CD14-positive monocyte (primary cell): ENCODE measurements at regions not wholly inside any gene's neighbourhood (a gene's known extent, or its start where the extent isn't known, plus 50 kb on each side); places are given as distances from the start of the nearest gene placed in this dataset.

Source experiments
- DNase-seq, 3 donors: peaks; one replicate each; pipeline ENCODE4 v3.0.0-alpha.2; 2011 to 2022
- H2AFZ ChIP-seq: 2 replicates; pipeline ENCODE4 v1.6.0; 2012; ENCODE audit warnings: mild to moderate bottlenecking, low read depth, low read length, inconsistent platforms; ENCODE audit not compliant: insufficient read depth, poor library complexity, severe bottlenecking
- H3K27ac ChIP-seq, 2 donors: 1 replicate in 1 of 2; 2 replicates in 1 of 2; pipeline ENCODE4 v1.5.1; 2012 to 2013; ENCODE audit warnings: low read length in 2 of 2, control low read depth in 1 of 2, inconsistent platforms in 1 of 2, low read depth in 1 of 2, mild to moderate bottlenecking in 1 of 2
- H3K27me3 ChIP-seq, 2 donors: one replicate each; pipeline versions ENCODE4 v1.6.0 to v1.6.1; 2011 to 2013; ENCODE audit warnings: low read length in 2 of 2; ENCODE audit not compliant: control insufficient read depth in 2 of 2, insufficient read depth in 2 of 2
- H3K36me3 ChIP-seq, 2 donors: replicated peaks in 1 of 2; 1 replicate in 1 of 2; 2 replicates in 1 of 2; pipeline versions ENCODE4 v1.5.1 to v1.6.1; 2012 to 2013; ENCODE audit warnings: low read length in 2 of 2, control low read depth in 1 of 2, inconsistent platforms in 1 of 2, mild to moderate bottlenecking in 1 of 2; ENCODE audit not compliant: insufficient read depth in 2 of 2, control insufficient read depth in 1 of 2
- H3K4me1 ChIP-seq, 2 donors: 1 replicate in 1 of 2; 2 replicates in 1 of 2; pipeline versions ENCODE4 v1.5.1 to v1.6.1; 2012 to 2013; ENCODE audit warnings: low read length in 2 of 2, control low read depth in 1 of 2, inconsistent platforms in 1 of 2, mild to moderate bottlenecking in 1 of 2, moderate library complexity in 1 of 2; ENCODE audit not compliant: insufficient read depth in 2 of 2, control insufficient read depth in 1 of 2
- H3K4me2 ChIP-seq: replicated peaks from 2 replicates; pipeline ENCODE3; 2012; ENCODE audit warnings: low read length, moderate library complexity, mild to moderate bottlenecking; ENCODE audit not compliant: poor library complexity, severe bottlenecking; ENCODE audit errors: extremely low read depth
- H3K4me3 ChIP-seq, 3 experiments: fragments of 200-600 bp in 1 of 3; sonication (generic) in 1 of 3; replicated peaks in 1 of 3; 1 replicate in 2 of 3; 2 replicates in 1 of 3; pipeline ENCODE4 v1.5.1; 2011 to 2013; ENCODE audit warnings: low read length in 3 of 3, mild to moderate bottlenecking in 3 of 3, control low read depth in 2 of 3, low read depth in 2 of 3, inconsistent platforms in 1 of 3, moderate library complexity in 1 of 3
- H3K79me2 ChIP-seq: 2 replicates; pipeline ENCODE4 v1.6.0; 2012; ENCODE audit warnings: mild to moderate bottlenecking, control low read depth, inconsistent platforms, low read length, moderate library complexity; ENCODE audit not compliant: insufficient read depth
- H3K9ac ChIP-seq: 2 replicates; pipeline ENCODE4 v1.6.0; 2017; ENCODE audit warnings: low read length, mild to moderate bottlenecking; ENCODE audit not compliant: insufficient read depth, poor library complexity, severe bottlenecking
- H3K9me3 ChIP-seq, 2 donors: replicated peaks in 1 of 2; 1 replicate in 1 of 2; 2 replicates in 1 of 2; pipeline versions ENCODE4 v1.5.1 to v1.6.1; 2012 to 2013; ENCODE audit warnings: low read length in 2 of 2, control low read depth in 1 of 2; ENCODE audit not compliant: control insufficient read depth in 1 of 2, insufficient read depth in 1 of 2
- H4K20me1 ChIP-seq: 2 replicates; pipeline ENCODE4 v1.6.0; 2012; ENCODE audit warnings: mild to moderate bottlenecking, low read length, control low read depth, moderate library complexity; ENCODE audit not compliant: insufficient read depth
- H3K27ac Mint-ChIP-seq, 7 donors: one replicate each; pipeline ENCODE4 v1.8.0; 2020; ENCODE audit warnings: mild to moderate bottlenecking in 7 of 7, mixed read lengths in 7 of 7, moderate library complexity in 6 of 7, inconsistent platforms in 2 of 7
- H3K27me3 Mint-ChIP-seq, 3 donors: one replicate each; pipeline ENCODE4 v1.8.0; 2021 to 2022; ENCODE audit warnings: low read depth in 3 of 3, mild to moderate bottlenecking in 3 of 3, mixed read lengths in 3 of 3, moderate library complexity in 3 of 3, inconsistent platforms in 1 of 3
- H3K36me3 Mint-ChIP-seq, 2 donors: one replicate each; pipeline ENCODE4 v1.8.0; 2020; ENCODE audit warnings: mixed read lengths in 2 of 2, inconsistent platforms in 1 of 2, mild to moderate bottlenecking in 1 of 2
- H3K4me1 Mint-ChIP-seq: one replicate; pipeline ENCODE4 v1.8.0; 2020; ENCODE audit warnings: mild to moderate bottlenecking, mixed read lengths
- H3K4me3 Mint-ChIP-seq, 2 donors: one replicate each; pipeline ENCODE4 v1.8.0; 2020; ENCODE audit warnings: mild to moderate bottlenecking in 2 of 2, mixed read lengths in 2 of 2, moderate library complexity in 1 of 2
- H3K9me3 Mint-ChIP-seq, 7 donors: one replicate each; pipeline ENCODE4 v1.8.0; 2020 to 2022; ENCODE audit warnings: mixed read lengths in 7 of 7, mild to moderate bottlenecking in 6 of 7, moderate library complexity in 6 of 7, inconsistent platforms in 2 of 7
- CTCF ChIP-seq: fragments of 200-600 bp; IDR thresholded peaks from one replicate; pipeline ENCODE4 v1.8.0; 2022; ENCODE audit warnings: antibody characterized with exemption, mild to moderate bottlenecking
- WGBS: methylation state at CpG from one replicate; pipeline ENCODE4 v1.1.5; 2013; ENCODE audit warnings: missing lambda C conversion rate; ENCODE audit not compliant: insufficient coverage; 5-methylcytosine and 5-hydroxymethylcytosine counted together
- intact Hi-C, 2 donors: fragments of 100-400 bp; cut with micrococcal nuclease; formaldehyde crosslinking; loops; one replicate each; pipeline versions ENCODE4 v1.15.0 to v1.15.1; 2023

- Histone ChIP-seq H3K27ac (no peak overlapping the region), H3K27me3 (no peaks in the 10 kb centered on the region), H3K4me1 (no peaks in the 10 kb centered on the region), H3K4me2 (no peak overlapping the region), H3K9me3 (no peaks in the 10 kb centered on the region), H4K20me1 (no peaks in the 10 kb centered on the region), H3K4me3 (no peak overlapping the region), H3K9ac (no peak overlapping the region), H3K79me2 (no peaks in the 10 kb centered on the region), H3K36me3 (no peaks in the 10 kb centered on the region), H2AFZ (no peak overlapping the region)
- Mint-ChIP-seq H3K27ac (no peak overlapping the region), H3K9me3 (peaks cover 0 to 12% (median 3%) of the 10 kb centered on the region in 7 donors), H3K4me1 (no peaks in the 10 kb centered on the region), H3K4me3 (no peak overlapping the region), H3K36me3 (no peaks in the 10 kb centered on the region), H3K27me3 (peaks cover 0 to 1% (median 0%) of the 10 kb centered on the region in 3 donors)
- WGBS = no CpG with 5 or more reads among the region's 1 CpG
- DNase-seq = no peak
- TF ChIP-seq CTCF = no peak
- intact Hi-C loops = no loop called here
These were observed 439.8 kb upstream of the EEF2KMT start for GRCh38 chr16:5537347-5537746.

- Mint-ChIP-seq H3K27me3 (peaks cover 0 to 2% (median 1%) of the 10 kb centered on the region in 3 donors), H3K36me3 (no peaks in the 10 kb centered on the region), H3K4me3 (no peak overlapping the region), H3K9me3 (peaks cover 0 to 15% (median 10%) of the 10 kb centered on the region in 7 donors), H3K27ac (no peak overlapping the region), H3K4me1 (no peaks in the 10 kb centered on the region)
- Histone ChIP-seq H3K4me3 (no peak overlapping the region), H3K79me2 (no peaks in the 10 kb centered on the region), H3K27ac (no peak overlapping the region), H3K4me2 (no peak overlapping the region), H3K4me1 (no peaks in the 10 kb centered on the region), H3K27me3 (no peaks in the 10 kb centered on the region), H3K36me3 (no peaks in the 10 kb centered on the region), H3K9ac (no peak overlapping the region), H4K20me1 (no peaks in the 10 kb centered on the region), H2AFZ (no peak overlapping the region), H3K9me3 (no peaks in the 10 kb centered on the region)
- DNase-seq = no peak
- no peak for TF ChIP-seq CTCF
- intact Hi-C loops = no loop called here
- WGBS = 85% methylated on average over 3 of the region's 3 CpGs
These were observed 435.8 kb upstream of the EEF2KMT start for GRCh38 chr16:5533321-5533888.
